HCT116 (cell line): ENCODE measurements at regions not wholly inside any gene's neighbourhood (a gene's known extent, or its start where the extent isn't known, plus 50 kb on each side); places are given as distances from the start of the nearest gene placed in this dataset.
A peak's percentile ranks its signal among the peaks of the same experiment; 100 is the strongest.

Experiments
- ATAC-seq: fragments of 200-7000 bp; cut with Tn5 transposase; 2 replicates; pipeline ENCODE4 v1.9.1; 2020; ENCODE audit warnings: mild to moderate bottlenecking, moderate library complexity
- BruUV-seq: library from RNA; stranded (reverse); fragments of 400-500 nt; replicated peaks from 2 replicates; lab custom pipeline; 2021; lab: Mats Ljungman, UMichigan
- CTCF ChIA-PET: fragments of 300-600 bp; sonication (Branson Sonifier 250); formaldehyde crosslinking; loops from one replicate; lab custom pipeline; 2021; ENCODE audit warnings: antibody characterized with exemption; lab: Charles Lee
- POLR2A ChIA-PET: fragments of 300-600, 350-600 bp; sonication (Branson Sonifier 250); formaldehyde crosslinking; loops from one replicate; lab custom pipeline; 2021; ENCODE audit warnings: antibody characterized with exemption; lab: Charles Lee
- RAD21 ChIA-PET, 2 experiments: fragments of 300-600 bp; sonication (Branson Sonifier 250); formaldehyde crosslinking; loops; one replicate each; lab custom pipeline; 2023; ENCODE audit warnings: low total read pairs in 2 of 2; ENCODE audit not compliant: uncharacterized antibody in 2 of 2, unreplicated experiment in 2 of 2, low non-redundant PET in 1 of 2; lab: Charles Lee
- DNase-seq: peaks from one replicate; pipeline ENCODE4 v3.0.0-alpha.2; 2010; ENCODE audit warnings: low read depth, low spot score
- H2AFZ ChIP-seq: fragments of 200-600 bp; shearing (Covaris generic), sonication (generic); 2 replicates; pipeline ENCODE4 v1.6.1; 2017; ENCODE audit warnings: low read depth, mixed run types, mixed read lengths, antibody characterized with exemption, low read length; ENCODE audit not compliant: poor library complexity, severe bottlenecking
- H3K27ac ChIP-seq: 2 replicates; pipeline ENCODE4 v1.5.1; 2012; ENCODE audit warnings: low read depth, low read length
- H3K27me3 ChIP-seq: fragments of 200-600 bp; sonication (generic); 2 replicates; pipeline ENCODE4 v1.6.1; 2016; ENCODE audit warnings: mixed run types, low read length, mixed read lengths; ENCODE audit not compliant: insufficient read depth
- H3K36me3 ChIP-seq, 2 experiments: fragments of 200-500 bp in 1 of 2; fragments of 200-600 bp in 1 of 2; sonication (Bioruptor generic) in 1 of 2; sonication (generic) in 1 of 2; 2 replicates each; pipeline versions ENCODE4 v1.5.1 to v1.6.1; 2014 to 2016; ENCODE audit warnings: low read length in 2 of 2, inconsistent platforms in 1 of 2, mixed read lengths in 1 of 2, mixed run types in 1 of 2; ENCODE audit not compliant: insufficient read depth in 2 of 2, control insufficient read depth in 1 of 2
- H3K4me1 ChIP-seq, 2 experiments: fragments of 200-600 bp in 1 of 2; sonication (generic) in 1 of 2; 2 replicates each; pipeline versions ENCODE4 v1.5.1 to v1.6.1; 2012 to 2017; ENCODE audit warnings: low read length in 2 of 2, inconsistent platforms in 1 of 2, mild to moderate bottlenecking in 1 of 2, mixed read lengths in 1 of 2, mixed run types in 1 of 2, moderate library complexity in 1 of 2; ENCODE audit not compliant: insufficient read depth in 2 of 2, control insufficient read depth in 1 of 2
- H3K4me2 ChIP-seq: fragments of 200-600 bp; sonication (generic); 2 replicates; pipeline ENCODE4 v1.6.1; 2017; ENCODE audit warnings: mixed run types, low read length, mixed read lengths
- H3K4me3 ChIP-seq, 2 experiments: fragments of 200-600 bp in 1 of 2; sonication (generic) in 1 of 2; replicated peaks in 1 of 2; 2 replicates each; pipeline ENCODE4 v1.5.1; 2011 to 2016; ENCODE audit warnings: low read length in 2 of 2, control low read depth in 1 of 2, low read depth in 1 of 2, mild to moderate bottlenecking in 1 of 2, mixed read lengths in 1 of 2, mixed run types in 1 of 2
- H3K79me2 ChIP-seq: fragments of 200-600 bp; sonication (generic); 2 replicates; pipeline ENCODE4 v1.6.1; 2017; ENCODE audit warnings: mild to moderate bottlenecking, mixed run types, low read length, moderate library complexity, mixed read lengths; ENCODE audit not compliant: insufficient read depth
- H3K9ac ChIP-seq: fragments of 200-600 bp; sonication (generic); 2 replicates; pipeline ENCODE4 v1.6.1; 2016; ENCODE audit warnings: low read length, mixed read lengths
- H3K9me2 ChIP-seq: fragments of 200-600 bp; sonication (generic), shearing (Covaris generic); 2 replicates; pipeline ENCODE4 v1.6.1; 2017; ENCODE audit warnings: mixed run types, mild to moderate bottlenecking, moderate library complexity; ENCODE audit not compliant: insufficient read depth
- H3K9me3 ChIP-seq, 2 experiments: fragments of 200-500 bp in 1 of 2; fragments of 200-600 bp in 1 of 2; sonication (Bioruptor generic) in 1 of 2; sonication (generic) in 1 of 2; 2 replicates each; pipeline ENCODE4 v1.6.1; 2014 to 2017; ENCODE audit warnings: low read length in 2 of 2, mixed read lengths in 2 of 2, inconsistent platforms in 1 of 2, low read depth in 1 of 2, mild to moderate bottlenecking in 1 of 2, mixed run types in 1 of 2, moderate library complexity in 1 of 2; ENCODE audit not compliant: control insufficient read depth in 1 of 2, insufficient read depth in 1 of 2
- H4K20me1 ChIP-seq: fragments of 200-600 bp; sonication (generic), shearing (Covaris generic); 2 replicates; pipeline ENCODE4 v1.6.1; 2017; ENCODE audit warnings: mixed run types, mild to moderate bottlenecking, moderate library complexity; ENCODE audit not compliant: insufficient read depth
- EGR1 ChIP-seq: IDR thresholded peaks from 2 replicates; pipeline ENCODE4 v1.6.1; 2012; ENCODE audit warnings: low read depth
- ELF1 ChIP-seq: IDR thresholded peaks from 2 replicates; pipeline ENCODE4 v1.6.1; 2012; ENCODE audit warnings: low read depth, borderline replicate concordance
- EZH2 ChIP-seq: fragments of 200-600 bp; sonication (generic); IDR thresholded peaks from 2 replicates; pipeline ENCODE4 v1.6.1; 2017; ENCODE audit warnings: antibody characterized with exemption, mixed run types
- FOSL1 ChIP-seq: IDR thresholded peaks from 2 replicates; pipeline ENCODE4 v1.6.1; 2012; ENCODE audit warnings: low read depth
- JUND ChIP-seq: IDR thresholded peaks from 2 replicates; pipeline ENCODE4 v1.6.1; 2012
- MAX ChIP-seq: IDR thresholded peaks from 2 replicates; pipeline ENCODE4 v1.6.1; 2012
- POLR2AphosphoS5 ChIP-seq: IDR thresholded peaks from 2 replicates; pipeline ENCODE4 v1.6.1; 2011; ENCODE audit warnings: mild to moderate bottlenecking, low read depth, low read length, moderate library complexity
- REST ChIP-seq: IDR thresholded peaks from 2 replicates; pipeline ENCODE4 v1.6.1; 2012; ENCODE audit warnings: low read depth
- SIN3A ChIP-seq: IDR thresholded peaks from 2 replicates; pipeline ENCODE4 v1.6.1; 2012; ENCODE audit warnings: low read depth
- SP1 ChIP-seq: IDR thresholded peaks from 2 replicates; pipeline ENCODE4 v1.6.1; 2012; ENCODE audit warnings: low read depth
- SRF ChIP-seq: IDR thresholded peaks from 2 replicates; pipeline ENCODE4 v1.6.1; 2012; ENCODE audit warnings: low read depth
- TCF7L2 ChIP-seq: IDR thresholded peaks from 2 replicates; pipeline ENCODE4 v1.7.0; 2011; ENCODE audit warnings: borderline replicate concordance, inconsistent platforms; ENCODE audit not compliant: insufficient read depth, insufficient read length; ENCODE audit errors: extremely low read depth
- YY1 ChIP-seq: IDR thresholded peaks from 2 replicates; pipeline ENCODE4 v1.6.1; 2011; ENCODE audit warnings: low read length, low read depth, moderate library complexity, mild to moderate bottlenecking; ENCODE audit not compliant: insufficient replicate concordance; ENCODE audit errors: extremely low read depth
- ZNF274 ChIP-seq: fragments of 200-500 bp; sonication (Bioruptor generic); IDR thresholded peaks from 2 replicates; pipeline ENCODE4 v1.6.1; 2014; ENCODE audit warnings: mild to moderate bottlenecking, low read depth, low read length, inconsistent platforms
- intact Hi-C: fragments of 100-400 bp; cut with micrococcal nuclease; formaldehyde crosslinking; loops from 2 replicates; pipeline ENCODE4 v1.10.0; 2022

GRCh38 chr14:53851394-53852090, 105.1 kb downstream of the BMP4 start:
- Histone ChIP-seq H3K4me2 (peak overlapping the region; percentile 66), H2AFZ (peak overlapping the region; percentile 98), H3K27me3 (no peaks in the 10 kb centered on the region), H3K4me3 (peak overlapping the region; percentile 18 to 52; a peak in 3 of 4 replicates), H3K9me3 (no peaks in the 10 kb centered on the region), H3K36me3 (no peaks in the 10 kb centered on the region), H3K9me2 (no peaks in the 10 kb centered on the region), H3K27ac (peak overlapping the region; percentile 88), H3K9ac (peak overlapping the region; percentile 55), H4K20me1 (no peaks in the 10 kb centered on the region), H3K79me2 (peaks cover 7% of the 10 kb centered on the region), H3K4me1 (peaks cover 75 to 92% of the 10 kb centered on the region in 2 experiments)
- BruUV-seq, result TSS peak; percentile 80
- TF ChIP-seq JUND, result no peak
- TF ChIP-seq SRF, result peak; percentile 13; the same call in 1 of the 2 replicates
- ATAC-seq, result peak; percentile 30; the same call in 1 of the 2 replicates
- intact Hi-C loops, result no loop called here
- ChIA-PET POLR2A (no interaction called here), RAD21 (no interaction called here), CTCF (no interaction called here)
- DNase-seq, result no peak

DNA sequence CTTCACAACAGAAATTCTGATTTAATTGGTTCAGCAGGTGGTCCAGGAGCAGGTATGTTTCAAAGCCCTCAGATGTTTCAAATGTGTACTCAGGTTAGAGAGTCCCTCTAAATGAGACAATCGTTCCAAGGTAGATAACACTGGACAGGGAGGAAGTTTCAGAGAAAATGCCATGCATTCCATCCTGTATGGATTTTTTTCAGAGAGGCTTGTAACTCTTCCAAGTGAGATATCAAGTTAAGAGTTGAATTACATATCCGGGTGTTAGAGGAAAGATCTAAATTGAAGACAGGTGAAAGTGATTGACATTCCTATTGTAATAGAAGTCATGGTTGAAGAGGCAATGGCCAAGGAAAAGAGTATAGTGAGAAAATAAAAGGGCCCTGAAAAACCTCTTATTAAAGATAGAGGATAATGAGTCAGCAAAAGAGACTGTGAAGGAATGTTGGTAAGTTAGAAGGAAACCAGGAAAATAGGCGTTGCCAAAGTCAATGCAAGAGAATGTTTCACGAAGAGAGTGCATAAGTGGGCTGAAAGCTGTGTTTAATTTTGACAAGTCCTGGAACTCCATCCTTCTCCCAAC, 105.8 kb downstream of the BMP4 start:
- no peaks in the 10 kb centered on the region for H4K20me1 ChIP-seq
- peak overlapping the region; percentile 66 for H3K4me2 ChIP-seq
- H3K27me3 ChIP-seq, result no peaks in the 10 kb centered on the region
- intact Hi-C loops, result no loop called here
- peaks cover 7% of the 10 kb centered on the region for H3K79me2 ChIP-seq
- peaks cover 76 to 95% of the 10 kb centered on the region in 2 experiments for H3K4me1 ChIP-seq
- ATAC-seq (peak; percentile 49), DNase-seq (peak; percentile 40)
- no peaks in the 10 kb centered on the region for H3K9me3 ChIP-seq
- ChIA-PET POLR2A (no interaction called here), CTCF (no interaction called here), RAD21 (no interaction called here)
- H3K4me3 ChIP-seq, result peak overlapping the region; percentile 36 to 52
- peak overlapping the region; percentile 98 for H2AFZ ChIP-seq
- H3K36me3 ChIP-seq, result no peaks in the 10 kb centered on the region
- peak overlapping the region; percentile 55 for H3K9ac ChIP-seq
- peak overlapping the region; percentile 88 for H3K27ac ChIP-seq
- no peaks in the 10 kb centered on the region for H3K9me2 ChIP-seq
- BruUV-seq, result no TSS peak
- TF ChIP-seq FOSL1, result peak; percentile 20; the same call in 1 of the 2 replicates
- TF ChIP-seq EZH2, result no peak
- TF ChIP-seq MAX, result no peak
- no peak for TF ChIP-seq REST
- TF ChIP-seq JUND, result peak; percentile 41; the same call in 1 of the 2 replicates
- no peak for TF ChIP-seq ZNF274
- peak; percentile 34 for TF ChIP-seq SP1
- TF ChIP-seq YY1, result no peak
- TF ChIP-seq POLR2AphosphoS5, result no peak; the same call in 1 of the 2 replicates
- no peak for TF ChIP-seq EGR1
- peak; percentile 23; the same call in 1 of the 2 replicates for TF ChIP-seq SIN3A
- TF ChIP-seq ELF1, result no peak
- 0 out of 2 replicates have a peak, but pooled peaks have one; percentile 7 for TF ChIP-seq SRF
- TF ChIP-seq TCF7L2, result peak; percentile 59
